IMR-90 (cell line): ENCODE measurements at regions not wholly inside any gene's neighbourhood (a gene's known extent, or its start where the extent isn't known, plus 50 kb on each side); places are given as distances from the start of the nearest gene placed in this dataset.

Experiments used
- ATAC-seq: fragments of 200-7000 bp; cut with Tn5 transposase; 2 replicates; pipeline ENCODE4 v1.9.1; 2020; ENCODE audit warnings: low read depth, mild to moderate bottlenecking, moderate library complexity
- BruUV-seq: library from RNA; stranded (reverse); fragments of 400-500 nt; replicated peaks from 2 replicates; lab custom pipeline; 2021; lab: Mats Ljungman, UMichigan
- CTCF ChIA-PET: fragments of 300-600 bp; formaldehyde crosslinking; extraction: SDS; loops from one replicate; lab custom pipeline; 2021; ENCODE audit warnings: antibody characterized with exemption; lab: Yijun Ruan, JAX
- POLR2A ChIA-PET: fragments of 300-600 bp; sonication (Branson Sonifier 250); formaldehyde crosslinking; loops from one replicate; lab custom pipeline; 2022; ENCODE audit warnings: antibody characterized with exemption; ENCODE audit not compliant: unreplicated experiment; lab: Charles Lee
- DNase-seq: peaks from one replicate; pipeline ENCODE4 v3.0.0; 2013
- H2AFZ ChIP-seq: replicated peaks from 2 replicates; pipeline ENCODE3; 2013; ENCODE audit warnings: low read length, mild to moderate bottlenecking; ENCODE audit not compliant: poor library complexity
- H2AK5ac ChIP-seq: 2 replicates; pipeline ENCODE4 v1.6.1; 2013; ENCODE audit warnings: low read depth, low read length, inconsistent platforms
- H2AK9ac ChIP-seq: replicated peaks from 2 replicates; pipeline ENCODE3; 2013; ENCODE audit warnings: mild to moderate bottlenecking, low read depth, low read length, moderate library complexity; ENCODE audit not compliant: poor library complexity
- H2BK120ac ChIP-seq: 2 replicates; pipeline ENCODE4 v1.6.1; 2013; ENCODE audit warnings: low read depth, low read length, inconsistent platforms
- H2BK15ac ChIP-seq: 3 replicates; pipeline ENCODE4 v1.6.1; 2013; ENCODE audit warnings: low read depth, low read length, inconsistent platforms
- H2BK20ac ChIP-seq: 2 replicates; pipeline ENCODE4 v1.6.1; 2013; ENCODE audit warnings: low read depth, mild to moderate bottlenecking, inconsistent platforms, low read length, moderate library complexity
- H2BK5ac ChIP-seq: 2 replicates; pipeline ENCODE4 v1.6.1; 2013; ENCODE audit warnings: mild to moderate bottlenecking, low read depth, low read length, inconsistent platforms; ENCODE audit not compliant: poor library complexity, severe bottlenecking
- H3K14ac ChIP-seq: replicated peaks from 2 replicates; pipeline ENCODE4 v1.6.1; 2013; ENCODE audit warnings: low read depth, low read length, inconsistent platforms
- H3K18ac ChIP-seq: 2 replicates; pipeline ENCODE4 v1.6.1; 2013; ENCODE audit warnings: low read depth, low read length, control low read depth
- H3K23ac ChIP-seq: 2 replicates; pipeline ENCODE4 v1.6.1; 2013; ENCODE audit warnings: low read depth, low read length, inconsistent platforms
- H3K27ac ChIP-seq: 2 replicates; pipeline ENCODE4 v1.5.1; 2013; ENCODE audit warnings: mild to moderate bottlenecking, control low read depth, low read length; ENCODE audit not compliant: insufficient read depth
- H3K27me3 ChIP-seq: 2 replicates; pipeline ENCODE4 v1.6.1; 2013; ENCODE audit warnings: low read length; ENCODE audit not compliant: control insufficient read depth, insufficient read depth
- H3K36me3 ChIP-seq: 2 replicates; pipeline ENCODE4 v1.6.1; 2013; ENCODE audit warnings: low read length, mixed read lengths; ENCODE audit not compliant: control insufficient read depth, insufficient read depth
- H3K4ac ChIP-seq: 2 replicates; pipeline ENCODE4 v1.6.1; 2013; ENCODE audit warnings: low read depth, low read length, inconsistent platforms
- H3K4me1 ChIP-seq: 2 replicates; pipeline ENCODE4 v1.6.1; 2013; ENCODE audit warnings: low read length, mixed read lengths; ENCODE audit not compliant: control insufficient read depth, insufficient read depth
- H3K4me2 ChIP-seq: 2 replicates; pipeline ENCODE4 v1.6.1; 2013; ENCODE audit warnings: low read depth, mild to moderate bottlenecking, control low read depth, low read length, moderate library complexity
- H3K4me3 ChIP-seq: 2 replicates; pipeline ENCODE4 v1.5.1; 2013; ENCODE audit warnings: low read depth, mild to moderate bottlenecking, control low read depth, low read length, moderate library complexity; ENCODE audit not compliant: insufficient read depth
- H3K56ac ChIP-seq: 2 replicates; pipeline ENCODE4 v1.6.1; 2013; ENCODE audit warnings: low read length, inconsistent platforms; ENCODE audit not compliant: insufficient read depth; ENCODE audit errors: extremely low read depth
- H3K79me1 ChIP-seq, 2 experiments: 2 replicates each; pipeline ENCODE4 v1.6.1; 2013; ENCODE audit warnings: low read length in 2 of 2, inconsistent platforms in 1 of 2, low read depth in 1 of 2
- H3K9ac ChIP-seq: 2 replicates; pipeline ENCODE4 v1.6.1; 2013; ENCODE audit warnings: low read depth, low read length, control low read depth
- H3K9me1 ChIP-seq: 2 replicates; pipeline ENCODE4 v1.6.1; 2013; ENCODE audit warnings: low read length, inconsistent platforms; ENCODE audit not compliant: insufficient read depth
- H3K9me3 ChIP-seq: 2 replicates; pipeline ENCODE4 v1.6.1; 2013; ENCODE audit warnings: low read length; ENCODE audit not compliant: control insufficient read depth, insufficient read depth
- H4K20me1 ChIP-seq: 2 replicates; pipeline ENCODE4 v1.6.1; 2013; ENCODE audit warnings: low read length, inconsistent platforms; ENCODE audit not compliant: insufficient read depth
- H4K5ac ChIP-seq: 2 replicates; pipeline ENCODE4 v1.6.1; 2013; ENCODE audit warnings: mild to moderate bottlenecking, low read depth, low read length, control low read depth
- H4K8ac ChIP-seq, 2 experiments: 2 replicates each; pipeline ENCODE4 v1.6.1; 2013; ENCODE audit warnings: low read depth in 2 of 2, low read length in 2 of 2, control low read depth in 1 of 2, inconsistent platforms in 1 of 2
- H4K91ac ChIP-seq: 2 replicates; pipeline ENCODE4 v1.6.1; 2013; ENCODE audit warnings: low read depth, low read length, inconsistent platforms; ENCODE audit not compliant: insufficient read depth
- NFE2L2 ChIP-seq: fragments of 150-350 bp; IDR thresholded peaks from 2 replicates; pipeline ENCODE4 v1.6.1; 2016; ENCODE audit warnings: low read depth, mild to moderate bottlenecking, low read length
- WGBS, 2 experiments: methylation state at CpG; one replicate each; pipeline versions ENCODE4 v1.1.5 to v1.1.7; 2013; ENCODE audit warnings: missing lambda C conversion rate in 2 of 2; ENCODE audit not compliant: insufficient read length in 1 of 2; ENCODE audit errors: extremely low coverage in 2 of 2; 5-methylcytosine and 5-hydroxymethylcytosine counted together
- dilution Hi-C: fragments of 300-500 bp; cut with HindIII; formaldehyde crosslinking; loops from one replicate; pipeline ENCODE4 v1.14.3; 2018; ENCODE audit warnings: low sequenced_read_pairs; ENCODE audit not compliant: unreplicated experiment
- in situ Hi-C: fragments of 300-500 bp; cut with MboI; formaldehyde crosslinking; loops from 3 replicates; pipeline ENCODE4 v1.14.3; 2019; ENCODE audit warnings: low sequenced_read_pairs, inconsistent platforms, mixed read lengths
- intact Hi-C: fragments of 100-400 bp; cut with micrococcal nuclease; formaldehyde crosslinking; loops from 2 replicates; pipeline ENCODE4 v1.10.0; 2022
- TF ChIP-seq, protein P1 (sequence below): conservative IDR thresholded peaks from 2 replicates; pipeline ENCODE4 v1.5.1; 2012; ENCODE audit warnings: mild to moderate bottlenecking, low read depth, low read length, improper control_type of control experiment

DNA sequence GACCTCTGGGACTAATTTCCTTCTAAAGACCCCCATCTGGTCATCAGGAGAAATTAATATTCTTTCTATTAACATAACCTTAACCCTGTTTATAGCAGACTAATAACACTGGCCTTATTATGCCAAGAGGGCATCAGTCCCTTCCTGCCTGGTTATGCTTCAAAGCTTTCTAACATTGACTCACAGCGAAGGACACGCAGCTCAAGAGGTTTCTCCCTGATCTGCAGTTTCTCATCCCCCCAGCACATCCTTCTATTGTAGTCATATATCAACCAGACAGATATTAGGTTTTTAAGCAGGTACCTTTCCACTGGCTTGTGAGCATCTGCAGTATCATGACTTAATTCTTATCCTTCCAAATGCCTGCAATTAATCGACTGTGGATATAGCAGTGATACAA, 100.0 kb upstream of the CXCR4 start:
- no peak overlapping the region for H2BK5ac ChIP-seq
- in situ Hi-C loops (no loop called here), intact Hi-C loops (no loop called here), dilution Hi-C loops (no loop called here)
- H4K91ac ChIP-seq, result no peak overlapping the region
- no peak overlapping the region for H2BK20ac ChIP-seq
- H3K4me2 ChIP-seq, result no peak overlapping the region
- no peak overlapping the region for H2BK120ac ChIP-seq
- no peak for ATAC-seq
- H4K5ac ChIP-seq, result no peak overlapping the region
- H3K9me3 ChIP-seq, result no peaks in the 10 kb centered on the region
- H3K9ac ChIP-seq, result no peak overlapping the region
- no peak for DNase-seq
- H3K56ac ChIP-seq, result no peak overlapping the region
- H4K20me1 ChIP-seq, result no peaks in the 10 kb centered on the region
- H3K4ac ChIP-seq, result no peak overlapping the region
- TF ChIP-seq NFE2L2, result no peak
- TF ChIP-seq, protein P1, sequence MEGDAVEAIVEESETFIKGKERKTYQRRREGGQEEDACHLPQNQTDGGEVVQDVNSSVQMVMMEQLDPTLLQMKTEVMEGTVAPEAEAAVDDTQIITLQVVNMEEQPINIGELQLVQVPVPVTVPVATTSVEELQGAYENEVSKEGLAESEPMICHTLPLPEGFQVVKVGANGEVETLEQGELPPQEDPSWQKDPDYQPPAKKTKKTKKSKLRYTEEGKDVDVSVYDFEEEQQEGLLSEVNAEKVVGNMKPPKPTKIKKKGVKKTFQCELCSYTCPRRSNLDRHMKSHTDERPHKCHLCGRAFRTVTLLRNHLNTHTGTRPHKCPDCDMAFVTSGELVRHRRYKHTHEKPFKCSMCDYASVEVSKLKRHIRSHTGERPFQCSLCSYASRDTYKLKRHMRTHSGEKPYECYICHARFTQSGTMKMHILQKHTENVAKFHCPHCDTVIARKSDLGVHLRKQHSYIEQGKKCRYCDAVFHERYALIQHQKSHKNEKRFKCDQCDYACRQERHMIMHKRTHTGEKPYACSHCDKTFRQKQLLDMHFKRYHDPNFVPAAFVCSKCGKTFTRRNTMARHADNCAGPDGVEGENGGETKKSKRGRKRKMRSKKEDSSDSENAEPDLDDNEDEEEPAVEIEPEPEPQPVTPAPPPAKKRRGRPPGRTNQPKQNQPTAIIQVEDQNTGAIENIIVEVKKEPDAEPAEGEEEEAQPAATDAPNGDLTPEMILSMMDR, result no peak
- CTCF ChIA-PET, result no interaction called here
- no TSS peak for BruUV-seq
- no peak overlapping the region for H4K8ac ChIP-seq
- no peak overlapping the region for H3K14ac ChIP-seq
- H2AK5ac ChIP-seq, result no peak overlapping the region
- no peak overlapping the region for H3K23ac ChIP-seq
- no peak overlapping the region for H3K4me3 ChIP-seq
- H3K9me1 ChIP-seq, result no peaks in the 10 kb centered on the region
- H3K4me1 ChIP-seq, result no peaks in the 10 kb centered on the region
- no peak overlapping the region for H3K27ac ChIP-seq
- H2AK9ac ChIP-seq, result no peak overlapping the region
- H2AFZ ChIP-seq, result no peak overlapping the region
- H2BK15ac ChIP-seq, result no peak overlapping the region
- no peak overlapping the region for H3K18ac ChIP-seq
- H3K79me1 ChIP-seq, result no peaks in the 10 kb centered on the region
- no peaks in the 10 kb centered on the region for H3K27me3 ChIP-seq
- H3K36me3 ChIP-seq, result no peaks in the 10 kb centered on the region
- no CpG with 5 or more reads among the region's 3 CpGs for WGBS, 2 experiments
- POLR2A ChIA-PET, result no interaction called here
